ENCODE measurements at regions not wholly inside any gene's neighbourhood (a gene's known extent, or its start where the extent isn't known, plus 50 kb on each side); places are given as distances from the start of the nearest gene placed in this dataset.

- FAIRE-seq = no peak
- no peak for TF ChIP-seq CTCF (IDR thresholded peaks at IDR 0.05; ENCODE audit: insufficient read depth, missing control alignments)
Observed at GRCh38 chr7:109806548-109806947, 1236.9 kb downstream of the DNAJB9 start.

GRCh38 chr7:109821156-109821555, 1251.5 kb downstream of the DNAJB9 start:
- TF ChIP-seq CTCF (IDR thresholded peaks at IDR 0.05; ENCODE audit: insufficient read depth, missing control alignments) = no peak
- DNase-seq (ENCODE audit: insufficient read length, low spot score) (no peak), FAIRE-seq (no peak)

More at GRCh38 chr7:109806548-109806947, 1236.9 kb downstream of the DNAJB9 start:
- DNase-seq (ENCODE audit: insufficient read length, low spot score) = no peak

- DNase-seq (ENCODE audit: insufficient read length, low spot score) = no peak
- TF ChIP-seq CTCF (IDR thresholded peaks at IDR 0.05; ENCODE audit: insufficient read depth, missing control alignments) = no peak
- no peak for FAIRE-seq
Observed at GRCh38 chr7:109834851-109835250, 1256.1 kb upstream of the LRRN3 start.

- TF ChIP-seq CTCF (IDR thresholded peaks at IDR 0.05; ENCODE audit: insufficient read depth, missing control alignments) = no peak
- no peak for FAIRE-seq
- no peak for DNase-seq (ENCODE audit: insufficient read length, low spot score)
Observed at GRCh38 chr7:109835577-109835976, 1255.3 kb upstream of the LRRN3 start.

- FAIRE-seq = no peak
- TF ChIP-seq CTCF (IDR thresholded peaks at IDR 0.05; ENCODE audit: insufficient read depth, missing control alignments) = no peak
- DNase-seq (ENCODE audit: insufficient read length, low spot score) = no peak
Observed at GRCh38 chr7:109836016-109836415, 1254.9 kb upstream of the LRRN3 start.

GRCh38 chr7:109842386-109842785, 1248.5 kb upstream of the LRRN3 start:
- FAIRE-seq = no peak
- TF ChIP-seq CTCF (IDR thresholded peaks at IDR 0.05; ENCODE audit: insufficient read depth, missing control alignments) = no peak
- no peak for DNase-seq (ENCODE audit: insufficient read length, low spot score)

- peak; percentile 78 for FAIRE-seq
- DNase-seq (ENCODE audit: insufficient read length, low spot score) = no peak
- peak; percentile 80 for TF ChIP-seq CTCF (IDR thresholded peaks at IDR 0.05; ENCODE audit: insufficient read depth, missing control alignments)
Observed at GRCh38 chr7:109844362-109844761, 1246.6 kb upstream of the LRRN3 start.
